Natural killer cell (primary cell): ENCODE measurements at regions not wholly inside any gene's neighbourhood (a gene's known extent, or its start where the extent isn't known, plus 50 kb on each side); places are given as distances from the start of the nearest gene placed in this dataset.

Experiments
- ATAC-seq, 3 donors: fragments of 150-1000 bp in 2 of 3; fragments of 200-7000 bp in 1 of 3; cut with Tn5 transposase; 1 replicate in 1 of 3; 2 replicates in 2 of 3; pipeline ENCODE4 v1.10.0; 2021; ENCODE audit warnings: mild to moderate bottlenecking in 2 of 3, moderate library complexity in 2 of 3
- DNase-seq, 2 donors: peaks; one replicate each; pipeline versions ENCODE4 v3.0.0 to v3.0.0-alpha.2; 2013 to 2021; ENCODE audit warnings: mixed read lengths in 1 of 2
- H3K27ac ChIP-seq: one replicate; pipeline ENCODE4 v1.5.1; 2013; ENCODE audit warnings: mild to moderate bottlenecking, low read length
- H3K27me3 ChIP-seq: one replicate; pipeline ENCODE4 v1.6.1; 2013; ENCODE audit warnings: low read length; ENCODE audit not compliant: control insufficient read depth, insufficient read depth
- H3K36me3 ChIP-seq: one replicate; pipeline ENCODE4 v1.6.1; 2013; ENCODE audit warnings: low read length; ENCODE audit not compliant: control insufficient read depth, insufficient read depth
- H3K4me1 ChIP-seq: one replicate; pipeline ENCODE4 v1.6.1; 2013; ENCODE audit warnings: low read length; ENCODE audit not compliant: control insufficient read depth, insufficient read depth
- H3K4me3 ChIP-seq: one replicate; pipeline ENCODE4 v1.5.1; 2013; ENCODE audit warnings: low read length
- H3K9me3 ChIP-seq: one replicate; pipeline ENCODE4 v1.6.1; 2013; ENCODE audit warnings: low read length; ENCODE audit not compliant: control insufficient read depth, insufficient read depth
- H3K27ac Mint-ChIP-seq, 2 donors: one replicate each; pipeline ENCODE4 v1.8.0; 2022; ENCODE audit warnings: mild to moderate bottlenecking in 2 of 2, mixed read lengths in 2 of 2, moderate library complexity in 1 of 2
- H3K27me3 Mint-ChIP-seq, 2 donors: one replicate each; pipeline ENCODE4 v1.8.0; 2022; ENCODE audit warnings: low read depth in 2 of 2, mixed read lengths in 2 of 2
- H3K36me3 Mint-ChIP-seq: one replicate; pipeline ENCODE4 v1.8.0; 2022; ENCODE audit warnings: mixed read lengths
- H3K4me1 Mint-ChIP-seq, 2 donors: one replicate each; pipeline ENCODE4 v1.8.0; 2022; ENCODE audit warnings: mixed read lengths in 2 of 2
- H3K4me3 Mint-ChIP-seq: one replicate; pipeline ENCODE4 v1.8.0; 2022; ENCODE audit warnings: mild to moderate bottlenecking, moderate library complexity, mixed read lengths
- H3K9me3 Mint-ChIP-seq, 2 donors: one replicate each; pipeline ENCODE4 v1.8.0; 2022; ENCODE audit warnings: mixed read lengths in 2 of 2
- CTCF ChIP-seq: fragments of 200-600 bp; IDR thresholded peaks from one replicate; pipeline ENCODE4 v1.8.0; 2022; ENCODE audit warnings: antibody characterized with exemption
- WGBS: methylation state at CpG from one replicate; pipeline ENCODE4 v1.1.7; 2013; ENCODE audit warnings: missing lambda C conversion rate; ENCODE audit not compliant: insufficient coverage; 5-methylcytosine and 5-hydroxymethylcytosine counted together
- intact Hi-C: fragments of 100-400 bp; cut with micrococcal nuclease; formaldehyde crosslinking; loops from one replicate; pipeline ENCODE4 v1.14.2; 2022

GRCh38 chr12:78725951-78726580 is 138.5 kb upstream of the SYT1 start:
- H3K36me3 Mint-ChIP-seq, result peaks cover 6% of the 10 kb centered on the region
- intact Hi-C loops, result no loop called here
- H3K4me3 Mint-ChIP-seq, result no peak overlapping the region
- ATAC-seq, result no peak
- H3K27ac ChIP-seq, result no peak overlapping the region
- no peak overlapping the region for H3K27ac Mint-ChIP-seq
- DNase-seq, result no peak
- no peaks in the 10 kb centered on the region for H3K36me3 ChIP-seq
- H3K4me3 ChIP-seq, result no peak overlapping the region
- TF ChIP-seq CTCF, result no peak
- H3K9me3 Mint-ChIP-seq, result peaks cover 0 to 7% of the 10 kb centered on the region in 2 donors
- no peaks in the 10 kb centered on the region for H3K4me1 ChIP-seq
- no peaks in the 10 kb centered on the region for H3K9me3 ChIP-seq
- no peaks in the 10 kb centered on the region for H3K27me3 ChIP-seq
- WGBS, result 61% methylated on average over 3 of the region's 3 CpGs
- H3K4me1 Mint-ChIP-seq, result no peaks in the 10 kb centered on the region
- no peaks in the 10 kb centered on the region for H3K27me3 Mint-ChIP-seq

DNA sequence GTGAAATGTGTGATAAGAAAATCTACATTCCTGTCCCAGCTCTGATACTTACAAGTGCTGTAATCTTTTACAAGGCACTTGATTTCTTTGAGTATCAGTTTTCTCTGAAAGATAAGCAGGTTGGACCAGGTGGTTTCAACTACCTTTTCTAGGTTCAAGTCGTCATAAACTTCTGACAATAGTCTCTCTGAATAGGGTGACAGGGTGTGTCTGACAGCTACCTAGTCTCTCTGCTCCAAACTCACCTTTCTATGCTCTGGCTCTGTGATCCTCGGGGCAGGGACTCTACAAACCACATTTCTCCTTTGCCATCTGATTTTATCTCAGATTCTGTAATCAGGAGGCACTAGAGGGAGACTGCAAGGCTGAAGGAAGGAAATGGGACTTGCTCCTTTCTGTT is 137.7 kb upstream of the SYT1 start:
- DNase-seq (no peak), ATAC-seq (no peak)
- Mint-ChIP-seq H3K9me3 (peaks cover 2 to 7% of the 10 kb centered on the region in 2 donors), H3K4me1 (no peaks in the 10 kb centered on the region), H3K4me3 (no peak overlapping the region), H3K27ac (no peak overlapping the region), H3K27me3 (no peaks in the 10 kb centered on the region), H3K36me3 (peaks cover 6% of the 10 kb centered on the region)
- H3K4me3 ChIP-seq, result no peak overlapping the region
- H3K27me3 ChIP-seq, result no peaks in the 10 kb centered on the region
- no peaks in the 10 kb centered on the region for H3K4me1 ChIP-seq
- no peak for TF ChIP-seq CTCF
- 45% methylated on average over 2 of the region's 2 CpGs for WGBS
- H3K27ac ChIP-seq, result no peak overlapping the region
- intact Hi-C loops, result no loop called here
- no peaks in the 10 kb centered on the region for H3K36me3 ChIP-seq
- no peaks in the 10 kb centered on the region for H3K9me3 ChIP-seq

- no peaks in the 10 kb centered on the region for H3K4me1 ChIP-seq
- no peaks in the 10 kb centered on the region for H3K9me3 ChIP-seq
- H3K9me3 Mint-ChIP-seq, result peaks cover 8 to 11% of the 10 kb centered on the region in 2 donors
- H3K4me3 Mint-ChIP-seq, result no peak overlapping the region
- H3K27ac ChIP-seq, result no peak overlapping the region
- H3K4me3 ChIP-seq, result no peak overlapping the region
- no peak for ATAC-seq
- intact Hi-C loops, result no loop called here
- no peak for TF ChIP-seq CTCF
- H3K27me3 ChIP-seq, result no peaks in the 10 kb centered on the region
- H3K27me3 Mint-ChIP-seq, result no peaks in the 10 kb centered on the region
- 100% methylated on average over 1 of the region's 1 CpG for WGBS
- no peaks in the 10 kb centered on the region for H3K36me3 ChIP-seq
- H3K4me1 Mint-ChIP-seq, result no peaks in the 10 kb centered on the region
- H3K27ac Mint-ChIP-seq, result no peak overlapping the region
- no peaks in the 10 kb centered on the region for H3K36me3 Mint-ChIP-seq
- no peak for DNase-seq
Observed at GRCh38 chr12:78732481-78732880, 132.1 kb upstream of the SYT1 start.

GRCh38 chr12:78739653-78740052 is 124.9 kb upstream of the SYT1 start:
- Histone ChIP-seq H3K36me3 (no peaks in the 10 kb centered on the region), H3K4me1 (no peaks in the 10 kb centered on the region), H3K4me3 (no peak overlapping the region), H3K9me3 (no peaks in the 10 kb centered on the region), H3K27ac (no peak overlapping the region), H3K27me3 (no peaks in the 10 kb centered on the region)
- DNase-seq, result no peak
- no peak overlapping the region for H3K27ac Mint-ChIP-seq
- intact Hi-C loops, result no loop called here
- H3K36me3 Mint-ChIP-seq, result peaks cover 13% of the 10 kb centered on the region
- TF ChIP-seq CTCF, result no peak
- no peaks in the 10 kb centered on the region for H3K27me3 Mint-ChIP-seq
- no peak overlapping the region for H3K4me3 Mint-ChIP-seq
- no peaks in the 10 kb centered on the region for H3K4me1 Mint-ChIP-seq
- 81% methylated on average over 2 of the region's 4 CpGs for WGBS
- ATAC-seq, result no peak
- peaks cover 20 to 26% of the 10 kb centered on the region in 2 donors for H3K9me3 Mint-ChIP-seq
